GM10248 (cell line): ENCODE measurements at regions not wholly inside any gene's neighbourhood (a gene's known extent, or its start where the extent isn't known, plus 50 kb on each side); places are given as distances from the start of the nearest gene placed in this dataset.

Experiments
- CTCF ChIA-PET: fragments of 300-600 bp; sonication (Branson Sonifier 250); formaldehyde crosslinking; extraction: SDS; loops from one replicate; lab custom pipeline; 2021; ENCODE audit warnings: antibody characterized with exemption; lab: Yijun Ruan, JAX
- POLR2A ChIA-PET: fragments of 350-650 bp; sonication (Branson Sonifier 250); formaldehyde crosslinking; extraction: SDS; loops from one replicate; lab custom pipeline; 2020; ENCODE audit warnings: antibody characterized with exemption; lab: Yijun Ruan, JAX
- DNase-seq: peaks from one replicate; pipeline ENCODE4 v3.0.0; 2012; ENCODE audit errors: extremely low spot score
- TF ChIP-seq, protein P1 (sequence below): IDR thresholded peaks from 2 replicates; pipeline ENCODE4 v1.5.1; 2012; ENCODE audit warnings: mild to moderate bottlenecking, low read depth; ENCODE audit errors: extremely low read depth, missing control alignments, control extremely low read depth

- POLR2A ChIA-PET, result no interaction called here
- TF ChIP-seq, protein P1, sequence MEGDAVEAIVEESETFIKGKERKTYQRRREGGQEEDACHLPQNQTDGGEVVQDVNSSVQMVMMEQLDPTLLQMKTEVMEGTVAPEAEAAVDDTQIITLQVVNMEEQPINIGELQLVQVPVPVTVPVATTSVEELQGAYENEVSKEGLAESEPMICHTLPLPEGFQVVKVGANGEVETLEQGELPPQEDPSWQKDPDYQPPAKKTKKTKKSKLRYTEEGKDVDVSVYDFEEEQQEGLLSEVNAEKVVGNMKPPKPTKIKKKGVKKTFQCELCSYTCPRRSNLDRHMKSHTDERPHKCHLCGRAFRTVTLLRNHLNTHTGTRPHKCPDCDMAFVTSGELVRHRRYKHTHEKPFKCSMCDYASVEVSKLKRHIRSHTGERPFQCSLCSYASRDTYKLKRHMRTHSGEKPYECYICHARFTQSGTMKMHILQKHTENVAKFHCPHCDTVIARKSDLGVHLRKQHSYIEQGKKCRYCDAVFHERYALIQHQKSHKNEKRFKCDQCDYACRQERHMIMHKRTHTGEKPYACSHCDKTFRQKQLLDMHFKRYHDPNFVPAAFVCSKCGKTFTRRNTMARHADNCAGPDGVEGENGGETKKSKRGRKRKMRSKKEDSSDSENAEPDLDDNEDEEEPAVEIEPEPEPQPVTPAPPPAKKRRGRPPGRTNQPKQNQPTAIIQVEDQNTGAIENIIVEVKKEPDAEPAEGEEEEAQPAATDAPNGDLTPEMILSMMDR, result no peak
- DNase-seq, result no peak
- CTCF ChIA-PET, result interaction anchor here (1.0 to 1.6 kb wide), 5 partner anchors 8 to 108 kb away, joined by 3 to 4 read pairs (median 3); no protein-coding TSS in a partner anchor
Observed at GRCh38 chr11:26090651-26091050, 241.3 kb upstream of the ANO3 start.

DNA sequence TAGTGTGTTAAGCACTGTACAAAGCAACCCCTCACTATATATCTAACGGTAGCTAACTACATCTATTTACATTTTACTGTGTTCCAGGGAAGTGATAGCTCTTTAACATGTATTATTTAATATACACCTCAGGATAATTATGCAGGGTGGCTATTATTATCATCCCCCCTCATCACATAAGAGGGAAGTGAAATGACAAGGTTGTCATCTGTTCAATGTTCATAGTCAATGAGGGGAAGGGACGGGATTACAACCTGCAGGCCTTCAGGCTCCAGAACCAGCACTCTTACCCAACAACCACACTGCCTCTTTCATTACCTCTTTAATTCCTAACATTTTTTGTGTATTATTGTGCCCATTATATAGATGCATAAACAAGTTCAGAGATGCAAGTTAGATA lies 238.7 kb upstream of the ANO3 start:
- ChIA-PET CTCF (interaction anchor here (1.0 kb wide), 1 partner anchor 191 kb away, joined by 3 read pairs; no protein-coding TSS in a partner anchor), POLR2A (no interaction called here)
- TF ChIP-seq, protein P1, result no peak
- no peak for DNase-seq

DNA sequence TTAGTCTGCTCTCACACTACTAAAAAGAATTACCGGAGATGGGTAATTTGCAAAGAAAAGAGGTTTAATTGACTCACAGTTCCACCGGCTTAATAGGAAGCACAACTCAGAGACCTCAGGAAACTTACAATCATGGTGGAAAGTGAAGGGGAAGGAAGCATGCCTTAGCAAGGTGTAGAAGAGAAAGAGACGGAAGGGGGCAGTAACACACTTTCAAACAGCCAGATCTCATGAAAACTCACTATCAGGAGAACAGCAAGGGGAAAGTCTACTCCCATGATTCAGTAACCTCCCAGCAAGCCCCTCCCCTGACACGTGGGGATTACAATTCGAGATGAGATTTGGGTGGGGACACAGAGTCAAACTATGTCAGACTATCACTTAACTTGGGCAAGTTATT lies 236.6 kb upstream of the ANO3 start:
- no peak for DNase-seq
- CTCF ChIA-PET, result no interaction called here
- POLR2A ChIA-PET, result no interaction called here
- TF ChIP-seq, protein P1, result no peak

DNA sequence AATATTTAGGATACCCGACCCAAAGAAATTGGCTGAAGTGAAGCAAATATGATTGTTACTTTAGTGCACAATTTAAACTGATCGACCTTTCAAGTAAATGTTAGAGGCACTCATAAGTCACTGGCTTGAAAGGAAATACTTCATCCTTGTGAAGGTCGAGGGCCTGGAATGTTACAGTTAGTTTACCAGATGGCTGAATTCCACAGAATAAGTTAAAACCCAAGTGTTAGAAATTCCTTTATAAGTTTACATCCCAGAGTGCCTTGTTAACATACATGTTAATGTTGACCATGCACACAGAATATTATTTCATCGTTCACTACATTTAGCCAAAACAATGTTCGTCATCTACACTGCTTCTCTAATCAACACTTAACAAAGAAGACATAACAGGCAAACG lies 235.5 kb upstream of the ANO3 start:
- DNase-seq, result no peak
- POLR2A ChIA-PET, result no interaction called here
- CTCF ChIA-PET, result no interaction called here
- TF ChIP-seq, protein P1, result no peak

DNA sequence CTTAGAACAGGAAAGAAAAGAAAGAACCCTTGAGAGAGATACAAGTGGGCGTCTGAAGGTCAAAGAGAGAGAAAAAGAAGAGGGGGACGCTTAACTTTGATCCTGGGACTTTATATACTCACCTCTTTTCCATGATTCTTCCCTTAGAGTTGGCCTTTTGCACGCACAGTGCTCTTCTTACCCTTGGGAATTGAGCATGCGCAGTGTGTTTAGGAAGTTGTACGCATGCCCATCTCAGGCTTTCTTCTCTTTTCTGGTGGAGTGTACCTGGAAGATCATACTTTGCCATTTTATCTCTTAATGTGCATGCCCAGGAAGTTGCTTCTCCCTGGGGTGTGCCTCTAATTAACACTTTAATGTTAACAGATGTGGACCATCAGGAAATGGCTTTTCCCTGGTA lies 229.6 kb upstream of the ANO3 start:
- POLR2A ChIA-PET, result no interaction called here
- CTCF ChIA-PET, result no interaction called here
- TF ChIP-seq, protein P1, result no peak

DNA sequence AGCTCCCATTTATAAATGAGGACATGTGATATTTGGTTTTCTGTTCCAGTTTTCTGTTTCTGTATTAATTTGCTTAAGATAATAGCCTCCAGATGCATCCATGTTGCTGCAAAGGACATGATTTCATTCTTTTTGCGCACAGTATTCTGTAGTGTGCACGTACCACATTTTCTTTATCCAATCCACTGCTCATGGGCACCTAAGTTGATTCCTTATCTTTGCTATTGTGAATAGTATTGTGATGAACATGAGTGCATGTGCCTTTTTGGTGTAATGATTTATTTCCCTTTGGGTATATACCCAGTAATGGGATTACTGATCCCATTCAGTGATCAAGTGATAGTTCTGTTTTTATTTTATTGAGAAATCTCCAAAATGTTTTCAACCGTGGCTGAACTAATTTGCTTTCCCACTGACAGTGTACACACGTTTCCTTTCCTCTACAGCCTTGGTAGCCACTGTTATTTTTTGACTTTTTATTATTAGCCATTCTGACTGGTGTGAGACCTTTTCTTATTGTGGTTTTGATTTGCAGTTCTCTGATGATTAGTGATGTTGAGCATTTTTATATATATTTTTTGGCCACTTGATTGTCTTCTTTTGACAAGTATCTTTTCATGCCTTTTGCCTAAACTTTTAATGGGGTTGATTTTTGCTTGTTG lies 226.0 kb upstream of the ANO3 start:
- POLR2A ChIA-PET, result no interaction called here
- CTCF ChIA-PET, result no interaction called here
- no peak for DNase-seq
- TF ChIP-seq, protein P1, result no peak

More for the DNA sequence above, 229.6 kb upstream of the ANO3 start:
- DNase-seq, result no peak
